ENCODE measurements at regions not wholly inside any gene's neighbourhood (a gene's known extent, or its start where the extent isn't known, plus 50 kb on each side); places are given as distances from the start of the nearest gene placed in this dataset.

- TF ChIP-seq CTCF (conservative IDR thresholded peaks at IDR 0.05; ENCODE audit: low read depth, low read length) (no peak), POLR2A (IDR thresholded peaks at IDR 0.05; ENCODE audit: low read depth, low read length) (no peak), CEBPB (IDR thresholded peaks at IDR 0.05; ENCODE audit: low read depth, low read length) (no peak), RFX5 (IDR thresholded peaks at IDR 0.05; ENCODE audit: low read depth, low read length) (no peak), MAFK (IDR thresholded peaks at IDR 0.05; ENCODE audit: low read depth, low read length) (no peak), MAZ (IDR thresholded peaks at IDR 0.05; ENCODE audit: borderline replicate concordance, low read depth, low read length) (no peak), CHD1 (IDR thresholded peaks at IDR 0.05; ENCODE audit: low read depth, low read length) (no peak), BHLHE40 (IDR thresholded peaks at IDR 0.05; ENCODE audit: low read depth, low read length) (no peak), USF2 (IDR thresholded peaks at IDR 0.05; ENCODE audit: low read depth, low read length) (no peak)
Measured at GRCh38 chr12:132427999-132428935, 61.7 kb upstream of the FBRSL1 start.

Measured in IMR-90 (cell line).